HG03139 (cell line): ENCODE measurements at regions not wholly inside any gene's neighbourhood (a gene's known extent, or its start where the extent isn't known, plus 50 kb on each side); places are given as distances from the start of the nearest gene placed in this dataset.

Source experiments
- ATAC-seq: cut with Tn5 transposase; IDR thresholded peaks from one replicate; pipeline ENCODE4 v1.9.1; 2021; ENCODE audit not compliant: unreplicated experiment

DNA sequence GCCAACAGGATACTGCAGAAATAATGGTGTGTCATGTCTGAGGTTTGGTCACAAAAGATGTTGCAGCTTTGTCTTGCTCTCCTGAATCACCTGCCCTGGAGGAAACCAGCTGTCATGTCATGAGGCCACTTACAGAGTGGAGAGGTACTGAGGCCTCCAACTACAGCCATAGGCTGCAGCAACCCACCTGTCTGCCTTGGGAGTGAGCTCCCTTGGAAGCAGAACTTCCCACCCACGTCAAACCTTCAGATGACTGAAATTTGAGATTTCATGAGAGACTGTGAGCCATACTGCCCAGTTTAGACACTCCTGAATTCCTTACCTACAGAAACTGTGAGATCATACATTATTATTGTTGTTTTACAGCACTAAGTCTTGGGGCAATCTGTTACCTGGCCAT lies 475.9 kb downstream of the HS3ST3B1 start:
- no peak for ATAC-seq

DNA sequence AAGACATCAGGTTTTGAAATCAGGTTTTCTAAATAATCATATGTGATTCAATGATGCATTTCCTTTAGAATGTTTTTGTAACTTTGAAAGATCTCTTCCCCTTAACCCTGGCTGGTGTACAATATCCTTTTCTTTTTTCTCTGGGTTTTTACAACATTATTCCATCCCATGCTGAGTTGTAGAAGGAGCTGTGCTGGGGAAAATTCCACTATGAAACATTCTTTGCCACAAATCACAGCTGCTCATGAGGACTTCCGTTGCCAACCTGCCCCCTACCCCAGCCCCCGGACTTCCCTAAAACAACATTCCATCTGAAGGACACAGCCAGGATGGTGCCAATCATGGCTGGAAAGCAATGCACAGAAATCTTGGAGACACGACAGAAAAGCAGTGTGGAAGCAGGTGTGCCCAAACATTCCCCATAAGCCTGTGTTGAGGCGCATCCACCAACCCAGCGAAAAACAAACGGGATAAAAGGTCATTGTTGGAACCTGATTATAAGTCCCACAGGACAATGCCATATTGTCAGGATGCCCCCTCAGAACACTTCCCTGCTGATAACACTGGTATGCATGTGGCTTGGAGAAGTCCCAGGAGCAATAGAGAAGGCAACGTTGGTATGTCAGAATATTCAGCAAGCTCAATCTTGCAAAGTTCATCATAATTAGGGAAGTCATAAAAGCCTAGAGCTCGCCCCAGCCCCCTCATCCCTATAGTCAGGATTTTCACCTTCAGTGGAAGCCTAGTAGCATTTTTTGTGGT lies 475.0 kb downstream of the HS3ST3B1 start:
- no peak for ATAC-seq

DNA sequence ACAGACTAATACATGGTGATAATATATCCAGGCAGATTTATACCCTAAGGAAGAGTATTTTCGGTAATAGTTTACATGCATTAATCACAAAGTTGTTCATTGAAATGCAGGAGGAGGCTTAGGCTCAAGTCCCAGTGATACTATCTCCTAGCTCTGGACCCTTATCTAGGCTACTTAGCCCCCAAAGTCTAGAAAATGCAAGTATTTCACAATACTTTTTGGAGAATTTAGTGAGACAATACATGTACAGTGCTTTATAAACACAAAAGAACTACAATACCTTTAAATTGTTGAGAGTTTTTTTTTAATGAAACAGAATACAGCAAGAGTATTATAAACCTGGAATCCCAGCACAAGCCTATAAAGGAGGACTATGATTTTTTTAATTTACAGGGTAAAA lies 473.9 kb downstream of the HS3ST3B1 start:
- ATAC-seq: no peak

DNA sequence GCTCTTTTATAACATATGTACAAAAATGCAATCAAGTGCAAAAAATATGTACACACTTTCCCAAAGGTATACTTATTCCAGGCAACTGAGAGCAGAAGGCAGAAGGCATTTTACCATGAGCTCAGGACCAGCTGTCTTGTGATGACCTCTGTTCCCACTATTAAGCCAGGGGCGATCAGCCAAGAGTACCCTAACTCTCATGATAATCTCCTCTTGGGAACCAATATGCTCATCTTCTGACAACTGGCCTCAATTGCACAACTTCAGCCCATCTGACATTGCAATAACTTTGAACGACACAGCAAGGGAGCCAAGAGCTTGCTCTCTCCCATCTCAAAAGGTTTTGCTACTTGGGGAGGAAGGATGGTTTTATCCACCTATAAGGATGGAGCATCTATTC lies 471.9 kb downstream of the HS3ST3B1 start:
- ATAC-seq: no peak

DNA sequence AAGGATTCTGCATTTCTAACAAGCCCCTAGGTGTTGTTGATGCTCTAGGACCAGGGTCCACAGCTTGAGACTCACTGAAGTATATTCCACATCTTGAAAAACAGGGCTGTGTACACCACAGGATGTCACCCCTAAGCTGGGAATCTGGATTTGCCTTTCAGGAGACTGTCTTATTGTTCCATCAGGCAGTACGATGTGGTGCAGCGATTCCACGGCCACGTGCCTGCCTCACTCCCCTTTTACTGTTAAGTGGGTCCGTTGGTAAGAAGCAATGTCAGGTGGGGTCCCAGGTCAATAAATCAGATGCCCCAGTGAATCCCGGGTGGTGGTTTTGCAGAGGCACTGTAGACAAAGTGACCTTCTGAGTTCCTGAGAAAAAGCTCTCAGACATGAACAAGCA lies 470.7 kb downstream of the HS3ST3B1 start:
- no peak for ATAC-seq

DNA sequence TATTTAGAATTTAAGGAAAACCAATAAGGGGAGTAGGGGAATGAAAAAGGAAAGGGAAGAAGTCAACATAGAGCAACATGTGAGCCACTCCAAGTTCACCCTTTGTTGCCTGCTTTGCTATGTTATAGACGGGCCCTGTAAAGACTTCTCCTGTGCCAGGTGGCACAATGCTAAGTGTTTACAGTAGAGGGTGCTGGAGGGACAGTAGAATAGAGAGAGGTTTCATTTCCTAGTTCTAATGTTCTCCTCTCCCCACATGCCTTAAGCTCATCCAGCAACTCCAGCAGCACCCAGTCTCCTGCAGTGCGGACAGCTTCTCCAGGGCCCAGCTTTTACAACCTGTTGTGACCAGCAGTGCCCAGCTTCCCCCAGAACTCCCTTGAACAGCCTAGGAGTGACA lies 468.0 kb downstream of the HS3ST3B1 start:
- ATAC-seq: no peak

DNA sequence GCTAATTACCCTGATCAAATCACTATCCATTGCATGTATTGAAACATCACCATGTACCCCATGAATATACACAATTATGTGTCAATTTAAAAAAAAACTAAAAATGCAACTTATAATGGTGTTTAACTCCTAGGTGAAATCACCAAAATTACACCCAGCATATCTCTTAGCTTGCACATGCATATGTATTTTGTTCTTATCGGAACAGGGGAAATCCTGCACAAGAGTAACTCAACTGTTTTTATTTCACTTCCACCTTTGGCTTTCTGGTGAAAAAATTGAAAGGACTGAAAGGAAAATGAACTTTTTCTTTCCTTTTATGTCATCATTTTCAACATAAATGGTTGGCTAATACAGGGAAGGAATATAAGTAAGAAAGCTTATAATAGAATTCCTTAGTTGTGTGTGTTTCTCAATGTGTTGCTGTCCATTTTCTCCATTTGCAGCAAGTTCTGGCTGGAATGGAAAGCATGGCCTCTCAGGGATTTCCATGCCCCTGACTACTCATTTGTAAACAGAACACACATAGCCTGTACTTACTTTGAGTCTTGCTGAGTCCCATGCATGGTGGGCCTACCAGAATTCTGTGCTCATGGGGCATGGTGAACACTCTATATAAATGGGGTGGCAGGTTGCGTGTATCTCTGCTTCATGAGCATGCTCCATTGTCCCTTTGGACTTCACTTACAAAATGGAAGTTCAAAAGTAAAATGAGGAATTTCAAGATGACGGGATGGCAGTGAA lies 462.0 kb downstream of the HS3ST3B1 start:
- ATAC-seq: no peak

DNA sequence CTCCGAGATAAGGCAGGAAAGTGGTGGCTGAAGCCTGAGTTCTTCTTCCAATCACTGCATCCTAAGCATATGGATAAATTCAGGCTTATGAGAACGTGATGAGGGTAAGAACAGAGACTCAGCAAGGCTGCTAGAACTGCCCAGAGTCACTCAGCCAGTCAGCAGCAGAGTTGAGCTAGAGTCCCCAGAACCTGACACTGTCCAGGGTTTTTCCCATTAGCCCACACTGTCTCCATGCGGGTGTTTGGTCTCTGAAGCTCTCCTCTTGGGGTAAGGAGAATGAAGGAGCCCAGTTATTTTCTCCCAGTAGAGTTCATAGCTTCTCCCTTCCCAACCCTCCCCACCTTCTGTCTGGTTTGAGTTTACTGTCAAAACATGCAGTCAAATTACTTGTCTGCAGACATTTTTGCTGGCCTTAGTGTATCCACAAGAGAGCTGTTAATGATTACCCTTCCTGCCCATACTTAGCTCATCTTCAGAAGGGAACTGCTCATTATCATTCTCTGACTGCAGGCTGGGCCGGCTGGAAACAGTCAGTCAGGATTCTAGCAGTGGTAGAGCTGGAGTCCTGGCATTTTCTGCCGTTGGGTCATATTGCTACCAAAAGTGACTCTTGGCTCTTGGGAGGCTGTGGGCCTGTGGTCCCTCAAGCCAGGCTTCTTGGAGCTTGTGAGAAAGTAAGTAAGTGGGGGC lies 460.0 kb downstream of the HS3ST3B1 start:
- ATAC-seq: no peak

DNA sequence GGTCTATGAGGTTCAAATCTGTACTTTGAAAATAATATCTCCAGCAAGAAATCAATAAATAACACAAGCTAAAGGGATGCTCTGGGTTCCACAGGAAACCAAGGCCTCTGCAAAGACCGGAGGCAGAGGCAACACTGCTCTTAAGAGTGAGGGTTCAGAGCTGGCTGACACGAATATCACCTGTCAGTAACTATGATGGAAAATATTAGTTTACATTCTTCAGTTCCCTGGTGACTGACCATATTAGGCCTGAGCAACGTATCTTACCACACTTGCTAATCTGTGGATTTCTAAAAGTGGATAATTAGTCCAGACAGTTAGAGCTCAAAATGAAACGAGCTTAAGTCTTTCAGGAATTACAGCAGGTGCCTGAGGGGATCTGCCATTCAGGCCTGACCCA lies 459.3 kb downstream of the HS3ST3B1 start:
- ATAC-seq: no peak

DNA sequence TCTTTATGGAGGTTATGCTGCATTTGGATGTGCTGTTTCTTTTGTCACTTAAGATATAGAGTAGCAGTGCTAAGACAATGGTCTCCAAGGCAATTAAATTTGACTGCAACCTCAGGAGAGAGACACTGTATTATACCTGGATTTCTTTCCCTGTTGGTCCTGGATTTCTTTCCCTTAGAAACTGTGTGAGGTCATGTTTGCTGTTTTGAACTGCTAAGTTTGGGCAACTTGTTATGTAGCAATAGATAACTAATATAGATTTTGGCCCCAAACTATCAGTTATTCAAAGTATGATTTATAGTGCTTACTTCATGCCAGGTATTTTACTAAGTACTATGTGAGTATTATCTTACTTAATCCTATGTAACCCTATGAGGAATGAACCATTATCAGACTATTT lies 458.4 kb downstream of the HS3ST3B1 start:
- ATAC-seq: no peak

DNA sequence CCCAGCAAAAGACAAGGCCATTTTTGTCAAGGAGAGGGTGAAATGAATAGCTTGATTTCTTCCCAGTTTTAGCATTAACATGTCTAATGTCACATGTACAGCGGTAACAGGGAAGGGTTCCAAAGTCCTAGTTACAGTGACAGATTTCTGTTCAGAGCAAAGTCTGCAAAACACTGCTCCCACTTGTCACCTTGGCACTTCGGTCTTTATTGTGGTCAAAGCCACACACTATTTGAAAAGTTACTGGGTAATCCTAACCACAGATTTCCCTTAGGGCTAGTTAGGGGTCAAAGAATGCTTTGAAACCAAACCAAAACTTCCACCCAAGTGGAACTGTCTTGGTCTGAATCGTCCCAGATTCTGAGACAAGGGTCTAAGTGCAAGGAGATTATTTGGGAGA lies 455.6 kb downstream of the HS3ST3B1 start:
- ATAC-seq: no peak

DNA sequence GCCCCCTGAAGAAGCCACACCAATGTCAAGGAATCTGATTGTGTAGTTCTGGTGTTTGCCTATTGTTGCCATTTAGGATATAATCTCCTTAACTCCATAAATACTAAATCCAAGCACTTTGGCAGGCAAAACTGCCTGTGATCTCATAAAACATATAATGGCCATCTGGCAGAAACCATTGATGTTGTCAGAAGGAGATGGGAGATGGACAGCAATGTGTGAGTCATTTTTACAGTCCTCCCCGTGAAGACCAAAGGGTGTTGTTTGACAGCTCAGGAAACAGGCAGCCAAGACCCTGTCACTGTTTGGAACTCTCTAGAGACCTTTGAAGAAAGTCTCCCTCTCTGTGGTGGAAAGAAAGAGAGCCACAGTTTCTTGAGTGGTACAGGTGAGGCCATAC lies 454.1 kb downstream of the HS3ST3B1 start:
- ATAC-seq: no peak

DNA sequence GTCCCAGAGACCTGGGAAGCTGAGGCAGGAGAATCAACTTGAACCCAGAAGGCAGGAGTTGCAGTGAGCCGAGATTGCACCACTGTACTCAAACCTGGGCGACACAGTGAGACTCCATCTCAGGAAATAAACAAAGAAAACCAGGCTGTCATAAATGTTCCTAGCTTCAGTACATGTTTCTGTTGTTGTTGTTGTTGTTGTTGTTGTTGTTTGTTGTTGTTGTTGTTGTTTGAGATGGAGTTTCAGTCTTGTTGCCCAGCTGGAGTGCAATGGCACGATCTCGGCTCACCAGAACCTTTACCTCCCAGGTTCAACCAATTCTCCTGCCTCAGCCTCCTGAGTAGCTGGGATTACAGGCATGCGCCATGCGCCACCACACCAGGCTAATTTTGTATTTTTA lies 452.5 kb downstream of the HS3ST3B1 start:
- no peak for ATAC-seq

DNA sequence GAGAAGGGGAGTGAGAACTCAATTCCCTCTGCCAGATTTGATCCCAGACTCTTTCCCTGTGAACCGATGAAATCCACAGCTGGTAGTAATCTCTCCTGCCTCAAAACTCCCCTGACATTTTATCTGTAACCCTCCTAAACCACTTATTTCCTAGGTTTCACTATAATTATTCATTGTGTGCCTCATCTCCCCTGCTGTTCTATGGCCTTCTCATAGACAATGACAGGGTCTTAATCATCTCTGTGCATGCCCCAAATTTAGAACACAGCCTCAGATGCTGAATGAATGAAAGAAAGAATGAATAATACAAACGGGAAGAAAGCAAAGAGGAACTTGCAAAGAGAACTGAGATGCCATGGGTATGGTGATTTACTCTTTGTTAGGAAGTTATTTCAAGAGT lies 451.1 kb downstream of the HS3ST3B1 start:
- ATAC-seq: no peak

DNA sequence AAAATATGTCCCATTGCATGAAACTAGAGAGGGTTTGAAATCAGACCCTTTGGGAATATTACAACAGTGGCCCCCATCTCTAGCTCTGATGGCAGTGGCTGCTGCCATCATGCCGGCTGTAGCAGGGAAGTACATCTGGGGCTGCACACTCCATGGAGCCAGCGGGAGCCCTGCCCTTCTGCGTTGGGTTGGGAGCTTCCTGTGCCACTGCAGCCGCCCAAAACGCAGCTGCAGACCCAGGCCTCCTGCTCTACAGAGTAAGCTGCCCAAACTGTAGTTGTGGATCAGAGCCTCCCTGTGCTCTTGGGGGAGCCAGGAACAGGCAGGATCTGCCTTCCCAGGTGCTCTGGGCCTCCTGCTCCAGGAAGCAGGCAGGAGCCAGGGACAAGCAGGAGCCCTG lies 450.0 kb downstream of the HS3ST3B1 start:
- no peak for ATAC-seq

DNA sequence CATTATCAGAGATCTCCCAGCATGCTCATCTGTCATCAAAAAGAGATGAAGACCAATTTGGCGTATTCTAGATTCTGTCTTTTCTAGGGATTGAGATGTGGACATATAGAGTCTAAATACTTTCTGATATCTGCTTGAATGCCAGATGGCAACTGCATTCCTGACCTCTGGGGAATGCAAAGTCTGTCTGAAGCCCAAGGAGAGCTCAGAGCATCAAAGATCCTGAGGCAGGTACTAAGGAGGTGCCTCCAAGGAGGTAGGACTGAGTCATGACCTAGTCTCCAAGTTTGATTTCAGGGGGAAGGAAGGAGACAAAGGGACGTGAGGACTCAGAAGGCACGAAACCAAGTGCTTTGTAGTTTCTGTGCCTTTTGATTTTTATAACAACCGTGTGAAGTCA lies 448.4 kb downstream of the HS3ST3B1 start:
- no peak for ATAC-seq

DNA sequence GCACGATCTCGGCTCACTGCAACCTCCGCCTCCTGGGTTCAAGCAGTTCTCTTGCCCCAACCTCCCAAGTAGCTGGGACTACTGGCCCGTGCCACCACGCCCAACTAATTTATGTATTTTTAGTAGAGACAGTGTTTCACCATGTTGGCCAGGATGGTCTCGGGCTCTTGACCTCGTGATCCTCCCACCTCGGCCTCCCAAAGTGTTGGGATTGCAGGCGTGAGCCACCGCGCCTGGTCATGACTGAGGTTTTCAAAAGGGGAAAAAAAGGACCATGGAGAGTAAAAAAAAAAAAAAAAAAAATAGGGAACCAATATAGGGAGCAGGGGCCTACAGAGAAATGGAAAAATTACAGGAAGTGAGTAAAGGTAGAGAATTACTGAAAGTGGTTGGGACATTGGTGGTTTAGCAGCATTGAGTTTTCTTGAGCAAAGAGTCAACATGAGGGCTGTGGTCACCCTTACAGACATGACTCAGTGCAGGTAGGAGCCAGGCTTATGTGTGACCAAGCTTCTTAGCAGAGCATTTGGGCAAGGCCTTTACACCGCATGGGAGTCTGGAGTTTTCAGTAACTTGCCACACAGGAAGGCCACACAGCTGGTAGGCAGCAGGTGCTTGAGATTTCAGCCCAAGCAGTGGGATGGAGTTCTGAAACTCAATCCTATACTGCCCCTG lies 447.3 kb downstream of the HS3ST3B1 start:
- no peak for ATAC-seq

DNA sequence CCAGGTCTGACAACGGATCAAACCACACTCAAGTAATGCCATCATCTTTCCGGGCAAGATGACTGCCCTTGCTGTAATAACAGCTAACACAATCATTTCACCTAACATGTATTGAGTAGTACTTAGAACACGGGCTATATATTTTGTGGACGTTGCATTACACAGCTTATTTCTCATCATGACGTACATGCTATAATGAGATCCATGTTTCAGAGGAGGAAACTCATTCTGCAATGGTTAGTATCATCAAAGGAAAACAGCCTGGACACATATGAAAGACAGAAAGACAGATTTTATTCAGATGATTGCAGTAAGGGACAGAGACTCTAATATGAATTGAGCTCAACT lies 446.7 kb downstream of the HS3ST3B1 start:
- ATAC-seq: no peak

DNA sequence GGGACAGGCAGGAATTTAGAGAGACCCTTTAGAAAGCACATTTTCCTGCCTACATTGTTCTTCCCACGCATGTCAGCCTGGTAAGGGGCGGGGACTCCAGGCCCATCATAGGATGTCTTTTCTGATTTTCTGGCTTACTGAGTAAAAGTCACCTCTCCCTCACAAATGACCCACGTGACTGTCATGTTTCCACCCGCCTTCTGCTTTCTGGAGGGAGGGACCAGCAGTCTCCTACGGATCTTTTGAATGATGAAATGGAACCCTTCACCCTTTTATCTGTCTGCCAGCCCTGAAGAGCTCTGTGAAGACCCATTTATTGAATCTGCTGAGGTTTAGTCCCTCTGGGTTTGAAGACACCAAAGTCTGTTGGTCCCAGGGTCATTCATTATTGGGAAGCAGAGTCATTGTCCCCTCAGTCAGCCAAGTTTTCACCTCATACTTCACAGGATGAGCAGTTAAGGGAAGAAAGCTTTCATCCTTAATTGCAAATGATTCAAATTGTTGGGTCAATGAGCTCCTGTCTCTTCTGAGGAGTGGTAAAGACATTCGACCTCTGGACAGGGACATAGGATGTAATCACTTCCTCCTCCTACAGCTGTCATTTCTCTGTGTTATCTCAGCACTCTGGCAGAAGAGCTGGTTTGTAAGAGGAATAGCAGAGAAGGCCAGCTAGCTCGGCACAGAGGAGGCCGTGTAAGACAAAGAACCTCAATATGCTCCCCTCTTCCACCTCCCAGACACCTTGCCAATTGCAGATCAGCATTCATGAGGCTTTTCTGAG lies 446.1 kb downstream of the HS3ST3B1 start:
- no peak for ATAC-seq

DNA sequence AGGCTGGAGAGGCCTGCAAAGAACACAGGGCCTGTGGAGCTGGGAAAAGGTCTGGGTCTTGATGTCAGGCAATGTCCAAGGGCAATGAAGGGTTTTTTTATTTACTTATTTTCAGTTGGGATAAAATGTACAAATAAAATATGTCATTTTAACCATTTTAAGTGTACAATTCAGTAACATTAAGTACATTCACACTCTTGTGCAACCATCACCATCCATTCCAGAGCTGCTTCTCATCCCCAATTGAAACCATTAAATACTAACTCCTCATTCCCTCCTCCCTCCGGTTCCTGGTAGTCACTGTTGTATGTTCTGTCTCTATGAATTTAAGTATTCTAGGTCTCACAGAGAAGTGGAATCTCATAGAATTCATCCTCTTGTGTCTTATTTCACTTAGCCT lies 444.7 kb downstream of the HS3ST3B1 start:
- no peak for ATAC-seq
